ENCODE measurements at regions not wholly inside any gene's neighbourhood (a gene's known extent, or its start where the extent isn't known, plus 50 kb on each side); places are given as distances from the start of the nearest gene placed in this dataset.

DNA sequence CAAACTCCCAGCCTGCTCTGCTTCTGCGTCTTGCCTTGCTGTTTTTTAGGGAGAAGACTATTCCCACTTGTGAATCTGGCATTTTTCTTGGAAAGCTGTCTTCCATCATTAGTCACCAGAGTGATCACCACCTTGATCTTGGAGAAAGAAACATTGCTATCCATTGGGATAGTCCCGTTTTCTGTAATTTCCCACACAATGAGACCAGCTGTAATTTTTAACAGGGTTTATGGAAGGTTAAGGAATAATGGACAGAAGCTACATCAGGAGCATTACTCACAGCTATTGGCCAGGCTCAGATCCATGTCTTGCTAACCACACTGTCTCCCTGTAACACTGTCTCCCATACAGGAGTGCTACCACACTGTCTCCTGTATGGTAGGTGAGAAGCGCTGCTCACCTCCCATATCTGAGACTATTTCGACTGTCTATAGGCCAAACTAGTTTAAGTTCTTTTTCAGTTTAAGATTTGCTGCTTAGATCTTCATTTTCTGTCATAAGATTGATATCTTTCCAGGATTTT is 523.0 kb downstream of the SPRY1 start:
- H3K36me3 ChIP-seq (ENCODE audit: control insufficient read depth in 2 of 2, extremely low read depth in 1 of 2, insufficient read depth in 2 of 2, low read length in 2 of 2) = no peaks in the 10 kb centered on the region
- no peaks in the 10 kb centered on the region for H3K9me3 ChIP-seq (ENCODE audit: control insufficient read depth, low read depth, low read length)
- H3K4me3 ChIP-seq (ENCODE audit: control insufficient read depth in 2 of 3, extremely low read depth in 1 of 3, insufficient read depth in 2 of 3, low read depth in 1 of 3, low read length in 3 of 3) = no peak overlapping the region
- dilution Hi-C loops (cut with MboI; ENCODE audit: extremely low pct_ligation_motif_present, low sequenced_read_pairs) = no loop called here
- H3K4me2 ChIP-seq (ENCODE audit: control insufficient read depth, extremely low read depth, insufficient read depth, low read depth, low read length) = no peak overlapping the region
- no peaks in the 10 kb centered on the region for H3K79me2 ChIP-seq (ENCODE audit: control insufficient read depth, insufficient read depth, low read length)
- DNase-seq (ENCODE audit: low read depth, low spot score) (no peak), FAIRE-seq (peak; percentile 13)
- no peak overlapping the region for H3K27ac ChIP-seq (ENCODE audit: control insufficient read depth, insufficient read depth, low read length)
- no peak overlapping the region for H2AFZ ChIP-seq (ENCODE audit: control insufficient read depth, low read length)
- no peaks in the 10 kb centered on the region for H3K27me3 ChIP-seq (ENCODE audit: control insufficient read depth, extremely low read depth, insufficient read depth, low read length)
- H3K9ac ChIP-seq (ENCODE audit: control insufficient read depth, extremely low read depth, insufficient read depth, low read length) = no peak overlapping the region
- H3K4me1 ChIP-seq (ENCODE audit: control insufficient read depth, extremely low read depth, insufficient read depth, low read length) = no peaks in the 10 kb centered on the region
- H3K9me1 ChIP-seq (ENCODE audit: control insufficient read depth, extremely low read depth, insufficient read depth, low read length) = no peaks in the 10 kb centered on the region
- TF ChIP-seq EZH2 (IDR thresholded peaks at IDR 0.05; ENCODE audit: low read length) = no peak
- TF ChIP-seq, protein P1, sequence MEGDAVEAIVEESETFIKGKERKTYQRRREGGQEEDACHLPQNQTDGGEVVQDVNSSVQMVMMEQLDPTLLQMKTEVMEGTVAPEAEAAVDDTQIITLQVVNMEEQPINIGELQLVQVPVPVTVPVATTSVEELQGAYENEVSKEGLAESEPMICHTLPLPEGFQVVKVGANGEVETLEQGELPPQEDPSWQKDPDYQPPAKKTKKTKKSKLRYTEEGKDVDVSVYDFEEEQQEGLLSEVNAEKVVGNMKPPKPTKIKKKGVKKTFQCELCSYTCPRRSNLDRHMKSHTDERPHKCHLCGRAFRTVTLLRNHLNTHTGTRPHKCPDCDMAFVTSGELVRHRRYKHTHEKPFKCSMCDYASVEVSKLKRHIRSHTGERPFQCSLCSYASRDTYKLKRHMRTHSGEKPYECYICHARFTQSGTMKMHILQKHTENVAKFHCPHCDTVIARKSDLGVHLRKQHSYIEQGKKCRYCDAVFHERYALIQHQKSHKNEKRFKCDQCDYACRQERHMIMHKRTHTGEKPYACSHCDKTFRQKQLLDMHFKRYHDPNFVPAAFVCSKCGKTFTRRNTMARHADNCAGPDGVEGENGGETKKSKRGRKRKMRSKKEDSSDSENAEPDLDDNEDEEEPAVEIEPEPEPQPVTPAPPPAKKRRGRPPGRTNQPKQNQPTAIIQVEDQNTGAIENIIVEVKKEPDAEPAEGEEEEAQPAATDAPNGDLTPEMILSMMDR (optimal IDR thresholded peaks at IDR 0.05 in 1 of 3, IDR thresholded peaks at IDR 0.05 in 1 of 3, conservative IDR thresholded peaks at IDR 0.05 in 1 of 3; ENCODE audit: extremely low read depth in 1 of 3, insufficient read depth in 2 of 3, low read length in 3 of 3) = no peak
- no peaks in the 10 kb centered on the region for H4K20me1 ChIP-seq (ENCODE audit: control insufficient read depth, extremely low read depth, insufficient read depth, low read length)

DNA sequence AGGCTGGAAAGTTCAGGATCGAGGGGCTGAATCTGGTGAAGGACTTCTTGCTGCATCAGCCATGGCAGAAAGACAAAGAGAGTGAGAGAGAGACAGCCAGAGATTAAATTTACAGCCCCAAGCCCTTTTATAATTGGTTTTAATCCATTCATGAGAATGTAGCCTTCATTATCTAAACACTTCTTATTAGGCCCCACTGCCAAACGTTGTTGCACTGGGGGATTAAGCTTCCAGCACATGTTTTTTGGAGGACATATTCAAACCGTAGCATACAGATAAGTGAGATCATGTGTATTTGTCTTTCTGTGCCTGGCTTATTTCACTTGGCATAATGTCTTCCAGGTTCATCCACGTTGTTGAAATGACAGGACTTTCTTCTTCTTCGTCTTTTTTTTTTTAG is 524.7 kb downstream of the SPRY1 start:
- no peaks in the 10 kb centered on the region for H3K9me3 ChIP-seq (ENCODE audit: control insufficient read depth, low read depth, low read length)
- FAIRE-seq (no peak), DNase-seq (ENCODE audit: low read depth, low spot score) (no peak)
- H3K9me1 ChIP-seq (ENCODE audit: control insufficient read depth, extremely low read depth, insufficient read depth, low read length) = no peaks in the 10 kb centered on the region
- H3K4me2 ChIP-seq (ENCODE audit: control insufficient read depth, extremely low read depth, insufficient read depth, low read depth, low read length) = no peak overlapping the region
- no peak overlapping the region for H3K4me3 ChIP-seq (ENCODE audit: control insufficient read depth in 2 of 3, extremely low read depth in 1 of 3, insufficient read depth in 2 of 3, low read depth in 1 of 3, low read length in 3 of 3)
- no peak overlapping the region for H2AFZ ChIP-seq (ENCODE audit: control insufficient read depth, low read length)
- no peak for TF ChIP-seq EZH2 (IDR thresholded peaks at IDR 0.05; ENCODE audit: low read length)
- TF ChIP-seq, protein P1 (optimal IDR thresholded peaks at IDR 0.05 in 1 of 3, IDR thresholded peaks at IDR 0.05 in 1 of 3, conservative IDR thresholded peaks at IDR 0.05 in 1 of 3; ENCODE audit: extremely low read depth in 1 of 3, insufficient read depth in 2 of 3, low read length in 3 of 3) = no peak
- no peaks in the 10 kb centered on the region for H3K4me1 ChIP-seq (ENCODE audit: control insufficient read depth, extremely low read depth, insufficient read depth, low read length)
- H3K79me2 ChIP-seq (ENCODE audit: control insufficient read depth, insufficient read depth, low read length) = no peaks in the 10 kb centered on the region
- no peaks in the 10 kb centered on the region for H3K36me3 ChIP-seq (ENCODE audit: control insufficient read depth in 2 of 2, extremely low read depth in 1 of 2, insufficient read depth in 2 of 2, low read length in 2 of 2)
- H3K27ac ChIP-seq (ENCODE audit: control insufficient read depth, insufficient read depth, low read length) = no peak overlapping the region
- no peak overlapping the region for H3K9ac ChIP-seq (ENCODE audit: control insufficient read depth, extremely low read depth, insufficient read depth, low read length)
- H4K20me1 ChIP-seq (ENCODE audit: control insufficient read depth, extremely low read depth, insufficient read depth, low read length) = no peaks in the 10 kb centered on the region
- dilution Hi-C loops (cut with MboI; ENCODE audit: extremely low pct_ligation_motif_present, low sequenced_read_pairs) = no loop called here
- H3K27me3 ChIP-seq (ENCODE audit: control insufficient read depth, extremely low read depth, insufficient read depth, low read length) = no peaks in the 10 kb centered on the region
